HCT116 (cell line): ENCODE measurements at regions not wholly inside any gene's neighbourhood (a gene's known extent, or its start where the extent isn't known, plus 50 kb on each side); places are given as distances from the start of the nearest gene placed in this dataset.

Experiments
- ATAC-seq: fragments of 200-7000 bp; cut with Tn5 transposase; 2 replicates; pipeline ENCODE4 v1.9.1; 2020; ENCODE audit warnings: mild to moderate bottlenecking, moderate library complexity
- BruUV-seq: library from RNA; stranded (reverse); fragments of 400-500 nt; replicated peaks from 2 replicates; lab custom pipeline; 2021; lab: Mats Ljungman, UMichigan
- CTCF ChIA-PET: fragments of 300-600 bp; sonication (Branson Sonifier 250); formaldehyde crosslinking; loops from one replicate; lab custom pipeline; 2021; ENCODE audit warnings: antibody characterized with exemption; lab: Charles Lee
- POLR2A ChIA-PET: fragments of 300-600, 350-600 bp; sonication (Branson Sonifier 250); formaldehyde crosslinking; loops from one replicate; lab custom pipeline; 2021; ENCODE audit warnings: antibody characterized with exemption; lab: Charles Lee
- RAD21 ChIA-PET, 2 experiments: fragments of 300-600 bp; sonication (Branson Sonifier 250); formaldehyde crosslinking; loops; one replicate each; lab custom pipeline; 2023; ENCODE audit warnings: low total read pairs in 2 of 2; ENCODE audit not compliant: uncharacterized antibody in 2 of 2, unreplicated experiment in 2 of 2, low non-redundant PET in 1 of 2; lab: Charles Lee
- DNase-seq: peaks from one replicate; pipeline ENCODE4 v3.0.0-alpha.2; 2010; ENCODE audit warnings: low read depth, low spot score
- H2AFZ ChIP-seq: fragments of 200-600 bp; shearing (Covaris generic), sonication (generic); 2 replicates; pipeline ENCODE4 v1.6.1; 2017; ENCODE audit warnings: low read depth, mixed run types, mixed read lengths, antibody characterized with exemption, low read length; ENCODE audit not compliant: poor library complexity, severe bottlenecking
- H3K27ac ChIP-seq: 2 replicates; pipeline ENCODE4 v1.5.1; 2012; ENCODE audit warnings: low read depth, low read length
- H3K27me3 ChIP-seq: fragments of 200-600 bp; sonication (generic); 2 replicates; pipeline ENCODE4 v1.6.1; 2016; ENCODE audit warnings: mixed run types, low read length, mixed read lengths; ENCODE audit not compliant: insufficient read depth
- H3K36me3 ChIP-seq, 2 experiments: fragments of 200-500 bp in 1 of 2; fragments of 200-600 bp in 1 of 2; sonication (Bioruptor generic) in 1 of 2; sonication (generic) in 1 of 2; 2 replicates each; pipeline versions ENCODE4 v1.5.1 to v1.6.1; 2014 to 2016; ENCODE audit warnings: low read length in 2 of 2, inconsistent platforms in 1 of 2, mixed read lengths in 1 of 2, mixed run types in 1 of 2; ENCODE audit not compliant: insufficient read depth in 2 of 2, control insufficient read depth in 1 of 2
- H3K4me1 ChIP-seq, 2 experiments: fragments of 200-600 bp in 1 of 2; sonication (generic) in 1 of 2; 2 replicates each; pipeline versions ENCODE4 v1.5.1 to v1.6.1; 2012 to 2017; ENCODE audit warnings: low read length in 2 of 2, inconsistent platforms in 1 of 2, mild to moderate bottlenecking in 1 of 2, mixed read lengths in 1 of 2, mixed run types in 1 of 2, moderate library complexity in 1 of 2; ENCODE audit not compliant: insufficient read depth in 2 of 2, control insufficient read depth in 1 of 2
- H3K4me2 ChIP-seq: fragments of 200-600 bp; sonication (generic); 2 replicates; pipeline ENCODE4 v1.6.1; 2017; ENCODE audit warnings: mixed run types, low read length, mixed read lengths
- H3K4me3 ChIP-seq, 2 experiments: fragments of 200-600 bp in 1 of 2; sonication (generic) in 1 of 2; replicated peaks in 1 of 2; 2 replicates each; pipeline ENCODE4 v1.5.1; 2011 to 2016; ENCODE audit warnings: low read length in 2 of 2, control low read depth in 1 of 2, low read depth in 1 of 2, mild to moderate bottlenecking in 1 of 2, mixed read lengths in 1 of 2, mixed run types in 1 of 2
- H3K79me2 ChIP-seq: fragments of 200-600 bp; sonication (generic); 2 replicates; pipeline ENCODE4 v1.6.1; 2017; ENCODE audit warnings: mild to moderate bottlenecking, mixed run types, low read length, moderate library complexity, mixed read lengths; ENCODE audit not compliant: insufficient read depth
- H3K9ac ChIP-seq: fragments of 200-600 bp; sonication (generic); 2 replicates; pipeline ENCODE4 v1.6.1; 2016; ENCODE audit warnings: low read length, mixed read lengths
- H3K9me2 ChIP-seq: fragments of 200-600 bp; sonication (generic), shearing (Covaris generic); 2 replicates; pipeline ENCODE4 v1.6.1; 2017; ENCODE audit warnings: mixed run types, mild to moderate bottlenecking, moderate library complexity; ENCODE audit not compliant: insufficient read depth
- H3K9me3 ChIP-seq, 2 experiments: fragments of 200-500 bp in 1 of 2; fragments of 200-600 bp in 1 of 2; sonication (Bioruptor generic) in 1 of 2; sonication (generic) in 1 of 2; 2 replicates each; pipeline ENCODE4 v1.6.1; 2014 to 2017; ENCODE audit warnings: low read length in 2 of 2, mixed read lengths in 2 of 2, inconsistent platforms in 1 of 2, low read depth in 1 of 2, mild to moderate bottlenecking in 1 of 2, mixed run types in 1 of 2, moderate library complexity in 1 of 2; ENCODE audit not compliant: control insufficient read depth in 1 of 2, insufficient read depth in 1 of 2
- H4K20me1 ChIP-seq: fragments of 200-600 bp; sonication (generic), shearing (Covaris generic); 2 replicates; pipeline ENCODE4 v1.6.1; 2017; ENCODE audit warnings: mixed run types, mild to moderate bottlenecking, moderate library complexity; ENCODE audit not compliant: insufficient read depth
- CBX3 ChIP-seq: IDR thresholded peaks from 2 replicates; pipeline ENCODE4 v1.6.1; 2012; ENCODE audit warnings: low read depth
- ELF1 ChIP-seq: IDR thresholded peaks from 2 replicates; pipeline ENCODE4 v1.6.1; 2012; ENCODE audit warnings: low read depth, borderline replicate concordance
- EZH2phosphoT487 ChIP-seq: fragments of 200-600 bp; IDR thresholded peaks from 2 replicates; pipeline ENCODE4 v1.6.1; 2018; ENCODE audit warnings: antibody characterized with exemption, borderline replicate concordance
- JUND ChIP-seq: IDR thresholded peaks from 2 replicates; pipeline ENCODE4 v1.6.1; 2012
- MAX ChIP-seq: IDR thresholded peaks from 2 replicates; pipeline ENCODE4 v1.6.1; 2012
- RAD21 ChIP-seq: IDR thresholded peaks from 2 replicates; pipeline ENCODE4 v1.6.1; 2012; ENCODE audit warnings: low read depth, mild to moderate bottlenecking
- SIN3A ChIP-seq: IDR thresholded peaks from 2 replicates; pipeline ENCODE4 v1.6.1; 2012; ENCODE audit warnings: low read depth
- TCF7L2 ChIP-seq: IDR thresholded peaks from 2 replicates; pipeline ENCODE4 v1.7.0; 2011; ENCODE audit warnings: borderline replicate concordance, inconsistent platforms; ENCODE audit not compliant: insufficient read depth, insufficient read length; ENCODE audit errors: extremely low read depth
- YY1 ChIP-seq: IDR thresholded peaks from 2 replicates; pipeline ENCODE4 v1.6.1; 2011; ENCODE audit warnings: low read length, low read depth, moderate library complexity, mild to moderate bottlenecking; ENCODE audit not compliant: insufficient replicate concordance; ENCODE audit errors: extremely low read depth
- ZFX ChIP-seq: fragments of 450-650 bp; IDR thresholded peaks from 2 replicates; pipeline ENCODE4 v1.6.1; 2017
- ZNF274 ChIP-seq: fragments of 200-500 bp; sonication (Bioruptor generic); IDR thresholded peaks from 2 replicates; pipeline ENCODE4 v1.6.1; 2014; ENCODE audit warnings: mild to moderate bottlenecking, low read depth, low read length, inconsistent platforms
- intact Hi-C: fragments of 100-400 bp; cut with micrococcal nuclease; formaldehyde crosslinking; loops from 2 replicates; pipeline ENCODE4 v1.10.0; 2022
- TF ChIP-seq, protein P1 (sequence below): IDR thresholded peaks from 2 replicates; pipeline ENCODE4 v1.6.1; 2012

GRCh38 chr9:13983607-13984006 is 330.3 kb downstream of the NFIB start:
- intact Hi-C loops: no loop called here
- Histone ChIP-seq H3K36me3 (no peaks in the 10 kb centered on the region), H3K4me2 (no peak overlapping the region), H3K9me2 (no peaks in the 10 kb centered on the region), H2AFZ (no peak overlapping the region), H3K27me3 (no peaks in the 10 kb centered on the region), H3K4me3 (no peak overlapping the region), H4K20me1 (no peaks in the 10 kb centered on the region), H3K9me3 (no peaks in the 10 kb centered on the region), H3K27ac (no peak overlapping the region), H3K4me1 (no peaks in the 10 kb centered on the region), H3K79me2 (no peaks in the 10 kb centered on the region)
- ATAC-seq (no peak), DNase-seq (no peak)
- POLR2A ChIA-PET: no interaction called here
- CTCF ChIA-PET: no interaction called here
- RAD21 ChIA-PET: no interaction called here
- BruUV-seq: no TSS peak
- TF ChIP-seq YY1: no peak
- TF ChIP-seq ZNF274: no peak
- TF ChIP-seq MAX: no peak
- TF ChIP-seq JUND: no peak
- TF ChIP-seq, all 23 proteins: peak for 0
- H3K9ac ChIP-seq: no peak overlapping the region

- ATAC-seq: no peak
- no peaks in the 10 kb centered on the region for H3K9me2 ChIP-seq
- no peaks in the 10 kb centered on the region for H4K20me1 ChIP-seq
- CTCF ChIA-PET: no interaction called here
- no peak overlapping the region for H3K4me3 ChIP-seq
- TF ChIP-seq TCF7L2: no peak
- no peak for TF ChIP-seq SIN3A
- no peak for TF ChIP-seq CBX3
- TF ChIP-seq ZFX: no peak
- no peak for TF ChIP-seq ZNF274
- TF ChIP-seq ELF1: no peak
- TF ChIP-seq RAD21: no peak
- TF ChIP-seq YY1: no peak
- TF ChIP-seq JUND: no peak
- TF ChIP-seq EZH2phosphoT487: no peak
- TF ChIP-seq, protein P1, sequence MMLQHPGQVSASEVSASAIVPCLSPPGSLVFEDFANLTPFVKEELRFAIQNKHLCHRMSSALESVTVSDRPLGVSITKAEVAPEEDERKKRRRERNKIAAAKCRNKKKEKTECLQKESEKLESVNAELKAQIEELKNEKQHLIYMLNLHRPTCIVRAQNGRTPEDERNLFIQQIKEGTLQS: no peak
- POLR2A ChIA-PET: no interaction called here
- H3K9me3 ChIP-seq: no peaks in the 10 kb centered on the region
- RAD21 ChIA-PET: no interaction called here
- no peak overlapping the region for H3K9ac ChIP-seq
- H3K79me2 ChIP-seq: no peaks in the 10 kb centered on the region
- H3K27me3 ChIP-seq: no peaks in the 10 kb centered on the region
- intact Hi-C loops: no loop called here
- H3K4me1 ChIP-seq: no peaks in the 10 kb centered on the region
- H3K4me2 ChIP-seq: no peak overlapping the region
- no peak overlapping the region for H2AFZ ChIP-seq
- H3K27ac ChIP-seq: no peak overlapping the region
- no TSS peak for BruUV-seq
- H3K36me3 ChIP-seq: no peaks in the 10 kb centered on the region
- DNase-seq: no peak
These were observed 334.0 kb downstream of the NFIB start for GRCh38 chr9:13979941-13980318.
